ENCODE measurements at regions not wholly inside any gene's neighbourhood (a gene's known extent, or its start where the extent isn't known, plus 50 kb on each side); places are given as distances from the start of the nearest gene placed in this dataset.

DNA sequence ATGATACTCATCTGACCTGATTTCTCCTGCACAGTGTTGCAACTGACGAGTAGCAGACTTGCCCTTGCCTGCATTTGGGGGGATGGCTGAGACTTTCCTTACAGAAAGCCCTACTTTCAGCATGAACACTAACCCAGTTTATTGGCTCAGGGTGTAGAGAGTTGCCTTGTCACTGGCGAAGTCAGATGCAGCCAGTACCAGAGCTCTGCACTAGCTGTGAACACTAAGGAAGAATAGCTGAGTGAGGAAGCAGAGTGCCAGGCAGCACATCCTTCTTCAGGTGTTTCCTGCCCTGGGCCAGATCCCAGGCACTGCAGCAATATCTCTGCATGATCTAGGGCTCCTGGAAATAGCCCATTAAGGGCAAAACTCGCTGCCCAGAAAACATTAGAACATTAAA, 154.0 kb upstream of the SYNPR start:
- Histone ChIP-seq H3F3A (ENCODE audit: low read depth) (no peaks in the 10 kb centered on the region), H2AFZ (replicated peaks) (no peak overlapping the region), H3K4me1 (peaks cover 8% of the 10 kb centered on the region), H3K27me3 (no peaks in the 10 kb centered on the region), H3K36me3 (no peaks in the 10 kb centered on the region), H3K27ac (no peak overlapping the region), H3K9me3 (ENCODE audit: low read depth) (no peaks in the 10 kb centered on the region), H3K4me2 (no peak overlapping the region), H3K79me2 (ENCODE audit: low read depth) (no peaks in the 10 kb centered on the region), H3K9ac (no peak overlapping the region), H3K4me3 (no peak overlapping the region), H4K20me1 (ENCODE audit: low read depth) (no peaks in the 10 kb centered on the region)
- DNase-seq (ENCODE audit: low spot score): no peak
- no peaks in the 10 kb centered on the region for H3K36me3 Mint-ChIP-seq
- peaks cover 6% of the 10 kb centered on the region for H3K4me1 Mint-ChIP-seq
- no peaks in the 10 kb centered on the region for H3K27me3 Mint-ChIP-seq (ENCODE audit: insufficient read depth, low read depth)
- TF ChIP-seq EZH2 (IDR thresholded peaks at IDR 0.05): no peak
- no peak for TF ChIP-seq EZH2phosphoT487 (IDR thresholded peaks at IDR 0.05)
- TF ChIP-seq, protein P1, sequence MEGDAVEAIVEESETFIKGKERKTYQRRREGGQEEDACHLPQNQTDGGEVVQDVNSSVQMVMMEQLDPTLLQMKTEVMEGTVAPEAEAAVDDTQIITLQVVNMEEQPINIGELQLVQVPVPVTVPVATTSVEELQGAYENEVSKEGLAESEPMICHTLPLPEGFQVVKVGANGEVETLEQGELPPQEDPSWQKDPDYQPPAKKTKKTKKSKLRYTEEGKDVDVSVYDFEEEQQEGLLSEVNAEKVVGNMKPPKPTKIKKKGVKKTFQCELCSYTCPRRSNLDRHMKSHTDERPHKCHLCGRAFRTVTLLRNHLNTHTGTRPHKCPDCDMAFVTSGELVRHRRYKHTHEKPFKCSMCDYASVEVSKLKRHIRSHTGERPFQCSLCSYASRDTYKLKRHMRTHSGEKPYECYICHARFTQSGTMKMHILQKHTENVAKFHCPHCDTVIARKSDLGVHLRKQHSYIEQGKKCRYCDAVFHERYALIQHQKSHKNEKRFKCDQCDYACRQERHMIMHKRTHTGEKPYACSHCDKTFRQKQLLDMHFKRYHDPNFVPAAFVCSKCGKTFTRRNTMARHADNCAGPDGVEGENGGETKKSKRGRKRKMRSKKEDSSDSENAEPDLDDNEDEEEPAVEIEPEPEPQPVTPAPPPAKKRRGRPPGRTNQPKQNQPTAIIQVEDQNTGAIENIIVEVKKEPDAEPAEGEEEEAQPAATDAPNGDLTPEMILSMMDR (IDR thresholded peaks at IDR 0.05): no peak
- no peak overlapping the region for H3K4me3 Mint-ChIP-seq
- no peaks in the 10 kb centered on the region for H3K9me3 Mint-ChIP-seq
- H3K27ac Mint-ChIP-seq: no peak overlapping the region

DNA sequence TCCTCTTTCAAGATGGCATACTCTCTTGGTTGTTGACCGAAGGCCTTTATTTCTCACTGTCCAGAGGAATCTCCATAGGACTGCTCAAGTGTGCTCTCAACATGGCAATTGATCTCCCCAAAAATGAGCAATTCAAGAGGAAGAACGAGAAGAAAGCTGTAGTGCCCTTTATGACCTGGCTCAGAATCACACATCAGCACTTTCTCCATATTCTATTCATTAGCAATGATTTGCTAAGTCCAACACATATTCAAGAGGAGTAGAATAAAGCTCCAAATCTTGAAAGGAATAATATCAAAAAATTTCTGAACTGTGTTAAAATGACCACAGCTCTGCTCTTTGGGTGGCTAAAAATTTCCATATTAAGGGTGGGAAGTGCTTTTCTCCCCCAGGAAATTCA, 151.6 kb upstream of the SYNPR start:
- Histone ChIP-seq H3K4me1 (peaks cover 24% of the 10 kb centered on the region), H3K4me2 (no peak overlapping the region), H3K36me3 (no peaks in the 10 kb centered on the region), H2AFZ (replicated peaks) (no peak overlapping the region), H3K27ac (no peak overlapping the region), H3K27me3 (no peaks in the 10 kb centered on the region), H4K20me1 (ENCODE audit: low read depth) (no peaks in the 10 kb centered on the region), H3K9me3 (ENCODE audit: low read depth) (no peaks in the 10 kb centered on the region), H3K9ac (no peak overlapping the region), H3K4me3 (no peak overlapping the region), H3F3A (ENCODE audit: low read depth) (peaks cover 15% of the 10 kb centered on the region), H3K79me2 (ENCODE audit: low read depth) (no peaks in the 10 kb centered on the region)
- no peak for DNase-seq (ENCODE audit: low spot score)
- H3K4me1 Mint-ChIP-seq: peaks cover 23% of the 10 kb centered on the region
- H3K4me3 Mint-ChIP-seq: no peak overlapping the region
- no peak overlapping the region for H3K27ac Mint-ChIP-seq
- H3K9me3 Mint-ChIP-seq: no peaks in the 10 kb centered on the region
- no peaks in the 10 kb centered on the region for H3K36me3 Mint-ChIP-seq
- peaks cover 4% of the 10 kb centered on the region for H3K27me3 Mint-ChIP-seq (ENCODE audit: insufficient read depth, low read depth)
- TF ChIP-seq, protein P1 (IDR thresholded peaks at IDR 0.05): no peak
- TF ChIP-seq EZH2 (IDR thresholded peaks at IDR 0.05) (no peak), EZH2phosphoT487 (IDR thresholded peaks at IDR 0.05) (no peak)

DNA sequence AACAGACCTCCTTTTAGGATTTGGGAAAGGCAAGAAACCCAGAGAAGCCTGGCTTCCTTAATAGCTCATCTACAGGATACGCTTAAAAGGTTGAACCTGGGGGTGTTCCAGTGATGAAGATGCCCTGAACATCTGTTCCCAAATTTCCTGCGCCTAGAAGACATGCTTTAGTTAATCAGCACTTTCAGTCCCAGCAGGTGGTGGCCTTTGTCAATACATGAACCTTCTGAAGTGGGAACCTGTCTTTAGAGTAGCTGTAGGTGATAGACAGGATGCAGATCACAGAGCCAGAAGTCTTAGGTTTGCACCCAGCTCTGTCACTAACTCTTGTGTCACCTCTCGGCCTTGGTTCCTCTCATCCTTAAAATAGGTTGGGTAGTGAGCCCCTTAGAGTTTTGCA, 149.7 kb upstream of the SYNPR start:
- Histone ChIP-seq H3K9me3 (ENCODE audit: low read depth) (no peaks in the 10 kb centered on the region), H3K4me1 (peaks cover 39% of the 10 kb centered on the region), H4K20me1 (ENCODE audit: low read depth) (no peaks in the 10 kb centered on the region), H3F3A (ENCODE audit: low read depth) (peaks cover 20% of the 10 kb centered on the region), H3K4me3 (no peak overlapping the region), H3K27me3 (no peaks in the 10 kb centered on the region), H3K27ac (no peak overlapping the region), H3K36me3 (no peaks in the 10 kb centered on the region), H2AFZ (replicated peaks) (no peak overlapping the region), H3K79me2 (ENCODE audit: low read depth) (no peaks in the 10 kb centered on the region), H3K4me2 (no peak overlapping the region), H3K9ac (no peak overlapping the region)
- Mint-ChIP-seq H3K4me1 (peaks cover 19% of the 10 kb centered on the region), H3K4me3 (no peak overlapping the region), H3K9me3 (no peaks in the 10 kb centered on the region), H3K27me3 (ENCODE audit: insufficient read depth, low read depth) (peaks cover 4% of the 10 kb centered on the region), H3K27ac (no peak overlapping the region), H3K36me3 (no peaks in the 10 kb centered on the region)
- TF ChIP-seq, protein P1 (IDR thresholded peaks at IDR 0.05): no peak
- TF ChIP-seq EZH2 (IDR thresholded peaks at IDR 0.05) (no peak), EZH2phosphoT487 (IDR thresholded peaks at IDR 0.05) (no peak)
- DNase-seq (ENCODE audit: low spot score): no peak

Data from neural progenitor cell (in vitro differentiated cells).